HG02943 (cell line): ENCODE measurements at regions not wholly inside any gene's neighbourhood (a gene's known extent, or its start where the extent isn't known, plus 50 kb on each side); places are given as distances from the start of the nearest gene placed in this dataset.

ENCODE experiments used
- ATAC-seq: cut with Tn5 transposase; IDR thresholded peaks from one replicate; pipeline ENCODE4 v1.9.1; 2021; ENCODE audit warnings: mild to moderate bottlenecking, low read depth, moderate library complexity; ENCODE audit not compliant: unreplicated experiment

DNA sequence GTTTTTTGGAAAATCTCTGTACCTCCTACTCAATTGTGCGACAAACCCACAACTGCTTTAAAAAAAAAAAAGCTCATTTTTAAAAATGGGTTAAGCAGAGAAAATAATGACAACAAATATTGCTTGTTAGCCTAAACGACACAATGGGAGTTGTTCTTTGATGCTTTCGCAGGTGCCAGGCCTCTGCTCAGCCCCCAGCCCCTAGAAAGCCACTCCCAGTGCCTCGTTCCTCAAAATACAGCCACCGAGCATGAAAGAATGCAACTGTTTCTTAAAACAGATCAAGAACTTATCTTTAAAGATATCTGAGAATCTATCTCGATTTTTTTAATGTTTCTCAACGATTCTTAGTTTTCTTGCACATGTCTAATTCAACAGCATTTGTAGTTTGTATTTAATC, 85.2 kb upstream of the PFKP start:
- ATAC-seq = no peak

DNA sequence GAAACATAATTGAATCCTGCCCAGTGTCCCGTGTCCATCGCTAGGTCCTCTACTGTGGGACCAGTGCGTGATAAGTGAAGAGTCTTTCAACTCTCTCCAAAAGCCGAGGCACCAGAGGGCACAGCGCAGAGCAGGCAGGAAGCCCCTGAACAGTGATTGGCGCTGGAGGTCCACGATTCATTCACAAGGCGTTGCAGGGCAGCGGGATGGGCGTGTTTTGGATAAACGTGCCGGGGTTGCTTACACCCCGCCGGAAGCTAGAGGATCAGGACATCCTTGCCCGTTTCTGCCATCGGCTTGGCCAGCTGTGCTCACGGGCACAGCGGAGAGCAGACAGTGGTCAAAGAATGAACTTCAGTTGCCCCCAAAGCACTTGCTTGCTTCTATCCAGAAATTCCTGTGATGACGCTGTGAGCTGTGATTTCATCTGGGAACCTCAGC, 86.0 kb upstream of the PFKP start:
- ATAC-seq = no peak

DNA sequence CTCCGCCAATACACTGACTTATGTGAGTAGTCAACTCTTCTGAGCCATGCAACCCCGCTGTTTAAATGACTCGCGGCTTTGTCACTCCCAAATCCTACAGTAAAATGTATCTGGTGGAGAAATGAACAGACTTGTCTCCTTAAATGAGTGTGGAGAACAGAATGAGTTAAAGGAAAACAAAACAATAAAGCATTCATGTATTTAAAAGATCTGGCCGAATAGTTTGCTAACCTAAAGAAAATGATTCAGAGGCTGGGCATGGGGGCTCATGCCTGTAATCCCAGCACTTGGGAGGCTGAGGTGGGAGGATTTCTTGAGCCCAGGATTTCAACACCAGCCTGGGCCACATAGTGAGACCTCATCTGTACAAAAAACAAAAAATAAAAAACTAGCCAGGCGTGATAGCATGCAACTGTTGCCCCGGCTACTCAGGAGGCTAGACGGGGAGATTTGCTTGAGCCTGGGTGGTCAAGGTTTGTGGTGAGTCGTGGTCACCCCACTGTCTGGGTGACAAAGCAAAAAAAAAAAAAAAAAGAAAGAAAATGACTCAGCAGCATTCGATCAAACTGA, 86.5 kb upstream of the PFKP start:
- no peak for ATAC-seq

DNA sequence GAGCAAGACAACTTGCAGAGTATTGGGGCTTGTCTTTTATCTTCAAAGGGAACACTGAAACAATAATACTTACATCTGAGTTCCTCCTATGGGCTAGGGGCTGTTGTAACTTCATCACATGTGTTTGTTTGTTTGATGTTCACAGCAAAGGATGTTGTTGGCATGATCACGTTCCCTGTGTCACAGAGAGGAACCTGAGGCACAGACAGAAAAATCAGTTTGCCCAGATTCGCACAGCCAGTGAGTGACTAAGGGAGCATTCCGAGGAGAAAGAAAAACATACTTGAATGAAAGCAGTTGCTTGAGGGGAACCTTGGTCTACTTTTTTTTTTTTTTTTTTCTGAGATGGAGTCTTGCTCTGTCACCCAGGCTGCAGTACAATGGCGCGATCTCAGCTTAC, 87.2 kb upstream of the PFKP start:
- ATAC-seq = no peak

DNA sequence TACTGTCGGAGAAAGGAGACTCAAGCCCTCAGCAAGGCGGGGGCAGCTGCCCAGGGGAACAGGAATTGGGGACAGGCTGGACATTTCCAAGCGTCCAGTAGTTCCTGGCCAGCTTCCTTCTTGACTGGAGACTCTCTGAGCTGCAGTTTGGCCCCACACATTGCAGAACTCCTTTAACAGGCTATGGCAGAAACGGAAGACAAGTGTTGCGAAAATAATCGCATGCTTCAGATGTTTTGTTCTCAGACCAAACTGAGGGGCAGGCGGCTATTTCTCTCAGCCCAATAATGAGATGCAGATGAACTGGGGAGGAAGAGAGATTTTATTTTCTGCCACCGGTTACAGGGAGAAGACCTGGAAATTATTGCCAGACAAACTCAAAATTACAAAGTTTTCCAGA, 88.0 kb upstream of the PFKP start:
- ATAC-seq = no peak

DNA sequence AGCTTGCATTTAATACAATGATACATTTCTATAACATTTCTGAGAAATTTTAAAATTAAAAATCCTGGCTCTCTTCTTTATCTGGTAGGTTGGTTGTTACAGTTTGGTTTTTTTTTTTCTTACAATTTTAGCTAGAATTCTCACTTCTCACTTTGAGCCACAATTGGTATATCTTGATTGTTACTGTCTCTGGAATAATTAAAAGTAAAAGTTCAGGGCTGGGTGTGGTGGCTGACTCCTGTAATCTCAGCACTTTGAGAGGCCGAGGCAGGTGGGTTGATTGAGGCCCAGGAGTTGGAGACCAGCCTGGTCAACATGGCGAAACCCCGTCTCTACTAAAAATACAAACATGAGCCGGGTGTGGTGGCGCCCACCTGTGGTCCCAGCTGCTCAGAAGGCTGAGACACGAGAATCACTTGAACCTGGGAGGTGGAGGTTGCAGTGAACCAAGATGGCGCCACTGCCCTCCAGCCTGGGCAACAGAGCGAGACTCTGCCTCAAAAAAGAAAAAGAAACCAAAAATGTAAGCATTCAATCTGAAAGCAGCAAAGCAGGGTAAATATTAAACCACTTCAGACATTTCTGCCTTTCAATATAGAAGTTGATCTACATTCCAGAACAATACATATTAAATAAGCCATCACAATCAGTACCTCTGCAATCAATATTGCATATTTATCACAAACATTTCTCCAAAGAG, 88.6 kb upstream of the PFKP start:
- peak; percentile 63 for ATAC-seq

DNA sequence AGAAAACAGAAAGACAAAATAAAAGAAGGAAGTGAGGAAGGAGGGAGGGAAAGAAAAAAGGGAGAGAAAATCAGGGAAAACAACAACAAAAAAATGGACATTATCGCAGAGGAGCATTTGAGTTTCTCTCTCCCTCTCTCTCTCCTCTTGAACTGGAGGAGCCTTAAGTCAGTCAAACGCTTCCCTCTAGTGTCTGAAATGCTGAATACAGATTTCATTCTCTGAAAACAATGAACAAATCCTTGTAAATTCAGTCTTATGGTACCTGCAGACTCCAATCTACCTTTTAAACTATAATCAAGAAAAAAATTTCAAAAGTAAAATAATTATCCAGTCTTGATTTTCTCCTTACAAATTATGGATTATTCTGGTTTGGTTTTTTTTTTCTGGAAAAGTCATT, 89.2 kb upstream of the PFKP start:
- ATAC-seq = peak; percentile 49

DNA sequence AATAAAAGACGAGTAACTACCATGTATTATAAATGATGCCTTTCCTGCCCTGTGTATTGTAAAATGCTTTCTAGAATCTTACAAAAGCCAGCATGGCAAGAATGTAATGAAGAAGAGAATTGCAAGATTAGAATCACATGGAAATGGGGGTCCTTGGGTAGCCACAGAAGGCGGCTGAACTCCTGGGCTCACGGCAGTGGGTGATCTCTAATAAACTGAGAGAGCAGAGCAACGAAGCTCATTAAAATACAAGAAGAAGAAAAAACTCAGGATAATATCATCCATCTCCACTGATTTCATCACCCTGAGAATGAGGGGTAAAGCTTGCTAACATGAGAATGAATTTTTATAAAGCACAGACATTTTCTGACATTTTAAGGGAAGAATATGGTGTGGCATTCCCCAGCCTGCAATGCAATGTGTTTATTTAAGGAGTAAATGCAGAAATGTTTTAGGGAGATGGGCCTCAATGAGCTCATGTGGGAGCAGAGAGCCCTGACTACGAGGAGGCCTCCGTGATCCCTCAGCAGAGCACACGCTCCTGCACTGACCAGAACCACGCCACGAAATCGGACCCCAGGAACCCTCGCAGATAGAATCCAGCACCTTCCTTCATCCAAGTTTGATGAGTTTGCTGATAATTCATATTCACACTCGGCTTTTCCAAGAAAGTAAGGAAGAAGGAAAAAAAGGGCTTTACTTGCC, 92.7 kb upstream of the PFKP start:
- ATAC-seq = no peak

DNA sequence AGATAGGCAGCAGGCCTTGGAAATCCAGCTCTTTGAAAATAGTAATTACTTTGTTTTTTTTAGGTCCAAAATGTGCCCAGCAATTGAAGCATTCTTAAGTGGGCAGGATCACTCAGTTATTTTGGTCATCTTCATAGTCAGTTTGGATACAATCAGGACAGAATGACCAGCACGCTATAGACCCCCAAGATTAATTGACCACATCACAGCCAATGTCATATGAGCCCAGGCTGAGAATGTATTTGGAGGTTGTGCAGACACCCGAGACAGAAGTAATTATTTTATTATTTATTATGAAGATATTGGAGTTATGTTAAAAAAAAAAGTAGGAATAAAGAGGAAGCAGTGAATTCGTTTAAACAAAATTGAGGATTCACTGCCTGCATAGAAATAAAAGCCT, 93.3 kb upstream of the PFKP start:
- ATAC-seq = no peak

DNA sequence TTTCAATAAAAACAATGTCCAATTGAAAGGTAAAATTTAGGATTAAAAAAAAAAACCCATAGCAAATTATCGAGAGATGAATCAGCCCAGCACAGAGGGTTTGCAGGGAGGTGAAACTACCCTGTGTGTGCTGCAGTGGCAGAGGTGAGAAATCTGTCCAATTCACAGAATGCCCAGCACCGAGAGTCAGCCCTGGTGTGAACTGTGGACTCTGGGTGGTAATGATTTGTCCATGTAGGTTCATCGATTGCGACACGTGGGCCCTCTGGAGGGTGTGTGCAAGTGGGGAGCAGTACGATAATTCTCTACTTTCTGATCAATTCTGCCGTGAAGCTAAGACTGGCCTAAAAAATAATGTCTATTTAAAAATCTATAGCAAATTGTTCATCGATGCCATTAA, 94.5 kb upstream of the PFKP start:
- no peak for ATAC-seq

DNA sequence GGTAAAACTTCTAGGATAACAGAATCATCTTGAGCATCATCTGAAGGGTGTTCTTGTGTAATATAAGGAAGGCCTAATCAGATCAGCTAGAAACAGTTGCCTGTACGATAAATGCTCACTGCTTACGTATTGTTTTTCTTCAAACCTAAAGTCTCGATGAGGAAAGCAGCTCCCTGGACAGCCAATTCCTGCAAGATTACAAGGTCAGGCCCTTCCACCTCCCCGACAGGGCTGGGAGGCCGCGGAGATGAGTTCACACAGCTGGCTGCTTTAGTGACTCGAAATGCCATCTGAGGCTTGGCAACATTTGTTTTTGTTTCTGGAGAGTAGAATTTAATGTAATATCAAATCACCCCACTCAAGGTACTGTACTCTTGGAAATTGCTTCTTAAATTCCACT, 95.1 kb upstream of the PFKP start:
- no peak for ATAC-seq

DNA sequence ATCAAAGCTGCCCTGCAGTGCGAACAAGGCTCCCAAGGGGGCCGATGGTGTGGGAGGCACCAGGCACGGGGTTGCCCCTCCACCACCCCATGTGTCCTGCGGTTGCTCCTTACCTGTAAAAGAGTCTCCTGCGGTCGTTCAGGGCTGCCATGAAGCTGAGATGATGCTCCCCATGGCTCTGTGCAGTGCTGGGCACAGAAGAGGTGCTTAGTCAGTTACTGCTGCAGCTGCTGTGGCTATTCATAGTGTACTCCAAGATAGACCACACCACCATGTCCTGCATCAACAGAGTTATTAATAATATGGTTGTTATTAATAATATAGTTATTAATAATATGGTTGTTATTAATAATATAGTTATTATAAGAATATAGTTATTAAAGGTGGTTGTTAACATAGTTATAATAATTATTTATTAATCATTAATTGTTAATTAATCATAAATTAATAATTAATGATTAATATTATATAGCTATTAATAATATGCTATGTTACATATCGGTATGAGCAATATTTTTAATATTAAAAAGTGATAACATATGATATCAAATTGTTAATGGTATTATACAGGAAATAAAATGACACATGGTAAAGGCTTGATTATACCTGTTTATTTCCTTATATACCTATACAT, 97.0 kb upstream of the PFKP start:
- ATAC-seq = no peak

DNA sequence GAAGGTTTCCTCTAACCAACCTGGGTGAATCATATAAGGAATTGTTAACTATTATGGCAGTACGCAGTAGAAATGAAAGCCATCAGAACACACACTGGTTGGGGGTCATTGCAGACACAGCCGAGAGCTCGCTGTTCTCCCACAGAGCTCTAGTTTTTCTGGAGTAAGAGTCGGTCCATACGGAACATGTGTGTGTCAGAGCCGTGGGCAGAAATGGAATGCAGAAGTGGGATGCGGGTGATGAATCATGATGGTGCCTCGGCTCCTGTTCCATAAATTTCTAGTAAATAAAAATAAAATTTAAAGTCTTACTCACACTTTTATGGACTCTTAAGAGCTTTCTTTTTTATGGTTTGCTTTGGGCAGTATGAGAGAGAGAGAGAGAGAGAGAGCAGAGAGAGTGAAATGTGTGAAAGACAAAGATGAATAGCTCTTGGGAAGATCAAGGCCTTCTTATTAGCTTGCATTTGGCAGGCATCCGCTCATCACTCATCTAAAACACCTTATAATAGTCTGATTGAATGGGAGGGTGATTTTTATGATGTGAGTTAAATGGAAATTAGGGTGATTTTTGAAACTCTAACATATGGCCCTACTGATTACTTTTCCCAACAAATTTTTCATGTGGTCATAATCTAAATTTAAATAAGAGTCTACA, 98.8 kb upstream of the PFKP start:
- no peak for ATAC-seq

DNA sequence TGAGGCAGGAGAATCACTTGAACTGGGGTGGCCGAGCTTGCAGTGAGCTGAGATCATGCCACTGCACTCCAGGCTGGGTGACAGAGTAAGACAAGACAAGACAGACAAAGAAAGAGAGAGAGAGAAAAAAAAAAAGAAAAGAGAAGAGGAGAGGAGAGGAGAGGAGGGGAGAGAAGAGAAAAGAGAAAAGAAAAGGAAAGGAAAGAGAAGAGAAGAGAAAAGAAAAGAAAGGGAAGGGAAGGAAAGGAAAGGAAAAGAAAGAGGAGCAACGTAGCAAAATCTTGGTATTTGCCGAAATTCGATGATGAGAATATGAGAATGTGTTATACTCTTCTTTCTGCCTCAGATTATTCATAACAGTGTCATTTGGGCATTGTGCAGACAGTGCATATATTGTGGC, 101.2 kb upstream of the PFKP start:
- no peak for ATAC-seq

DNA sequence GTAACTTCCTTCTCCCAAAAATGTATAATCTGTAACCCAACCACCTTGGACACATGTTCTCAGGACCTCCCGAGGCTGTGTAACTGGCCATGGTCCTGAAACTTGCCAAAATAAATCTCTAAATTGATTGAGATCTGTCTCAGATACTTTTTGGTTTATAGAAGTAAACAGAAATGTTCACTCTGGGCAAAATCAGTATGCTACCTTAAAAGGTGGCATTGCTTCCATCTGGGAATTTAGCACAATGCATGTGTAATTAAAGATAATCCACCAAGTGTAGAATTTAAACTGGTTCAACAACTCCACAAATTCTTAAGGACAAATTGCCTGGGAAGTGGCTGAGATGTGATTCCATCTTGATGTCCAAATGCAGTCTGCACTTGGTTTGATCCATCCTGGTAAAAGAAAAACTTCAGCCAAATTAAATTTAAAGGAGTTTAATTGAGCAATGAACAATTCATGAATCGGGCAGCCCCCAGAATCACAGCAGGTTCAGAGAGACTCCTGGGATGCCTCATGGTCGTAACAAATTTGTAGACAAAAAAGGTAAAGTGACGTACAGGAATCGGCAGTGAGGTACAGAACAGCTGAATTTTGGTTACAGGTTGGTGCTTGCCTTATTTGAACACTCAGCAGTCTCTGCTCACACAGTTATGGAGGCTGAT, 102.6 kb upstream of the PFKP start:
- no peak for ATAC-seq

DNA sequence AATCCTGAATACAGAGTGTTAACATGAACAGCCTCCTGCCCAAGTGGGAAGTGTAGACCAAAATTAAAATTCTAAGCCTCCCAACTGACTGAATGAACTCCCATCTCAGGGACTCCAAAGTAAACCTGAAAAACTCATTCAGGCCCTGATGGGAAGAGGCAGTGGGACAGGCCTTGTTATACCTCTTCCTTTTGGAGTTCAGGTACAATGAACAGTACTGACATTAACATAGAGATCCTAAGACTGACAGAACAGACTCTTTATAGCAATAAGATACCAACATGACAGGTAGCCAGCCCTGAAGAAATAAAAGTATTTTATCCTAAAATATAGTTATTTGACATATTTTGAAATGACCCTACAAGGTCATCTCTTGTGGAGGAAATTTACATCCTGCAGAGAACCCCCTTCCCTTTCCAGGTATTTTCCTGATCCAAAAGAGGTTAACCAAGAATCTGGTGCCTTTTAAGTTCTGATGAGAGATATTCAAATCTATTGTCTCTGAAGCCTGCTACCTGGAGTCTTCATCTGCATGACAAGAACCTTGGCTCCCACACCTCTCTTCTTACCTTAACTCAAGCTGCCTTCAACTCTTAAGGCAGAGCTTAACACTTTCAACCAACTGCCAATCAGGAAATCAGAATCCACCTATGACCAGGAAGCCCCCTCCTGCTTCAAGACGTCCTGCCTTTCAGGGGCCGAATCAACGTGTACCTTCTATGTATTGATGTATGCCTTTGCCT, 103.3 kb upstream of the PFKP start:
- ATAC-seq = no peak

DNA sequence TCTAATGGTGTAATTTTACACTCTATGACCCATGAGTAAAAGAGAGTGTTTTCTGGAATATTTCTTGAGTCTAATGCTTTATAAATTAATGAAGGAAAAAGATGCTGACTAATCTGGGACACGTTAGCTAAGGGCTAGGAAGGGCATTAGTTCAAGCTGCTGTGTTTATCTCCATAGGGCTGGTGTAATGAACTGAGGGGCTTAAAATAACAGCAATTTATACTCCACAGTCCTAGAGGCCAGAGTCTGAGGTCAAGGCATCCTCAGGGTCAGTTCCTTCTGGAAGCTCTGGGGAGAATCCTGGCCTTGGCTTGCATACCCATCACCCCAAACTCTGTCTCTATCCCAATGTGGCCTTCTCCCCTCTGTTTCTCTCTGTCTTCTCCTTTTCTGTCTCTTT, 105.2 kb upstream of the PFKP start:
- no peak for ATAC-seq

DNA sequence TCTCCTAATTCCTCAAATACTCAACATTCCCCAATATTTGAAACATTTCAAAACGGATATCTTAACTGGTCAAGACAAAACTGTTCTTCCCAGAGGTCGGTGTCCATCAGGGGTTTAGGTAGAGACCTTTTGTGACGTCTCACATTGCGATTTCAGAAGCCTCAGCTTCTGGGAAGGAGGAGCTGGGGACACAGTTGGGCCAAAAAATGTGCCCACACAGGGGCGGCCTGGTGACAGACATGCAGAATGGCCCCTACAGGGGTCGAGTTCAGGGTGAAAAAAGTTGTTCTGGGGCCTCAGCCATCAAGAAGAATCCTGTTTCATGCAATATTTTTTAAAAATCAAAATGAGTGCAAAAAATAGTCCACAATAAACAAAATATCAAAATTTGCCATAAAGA, 108.7 kb upstream of the PFKP start:
- ATAC-seq = no peak

DNA sequence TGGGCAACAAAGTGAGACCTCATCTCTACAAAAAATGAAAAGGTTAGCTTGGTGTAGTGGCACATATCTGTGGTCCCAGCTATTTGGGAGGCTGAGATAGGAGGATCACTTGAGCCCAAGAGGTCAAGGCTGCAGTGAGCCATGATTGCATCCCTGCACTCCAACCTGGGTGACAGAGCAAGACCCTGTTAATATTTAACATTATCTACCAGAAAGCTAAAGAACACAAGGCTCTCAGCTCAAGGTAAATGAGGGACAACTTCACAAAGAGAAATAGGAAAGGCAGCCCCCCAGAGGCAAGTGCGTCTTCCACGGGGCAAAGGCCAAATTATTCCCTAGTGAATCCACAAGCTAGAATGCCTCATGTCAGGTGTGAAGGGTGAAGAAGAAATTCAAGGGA, 109.6 kb upstream of the PFKP start:
- no peak for ATAC-seq

DNA sequence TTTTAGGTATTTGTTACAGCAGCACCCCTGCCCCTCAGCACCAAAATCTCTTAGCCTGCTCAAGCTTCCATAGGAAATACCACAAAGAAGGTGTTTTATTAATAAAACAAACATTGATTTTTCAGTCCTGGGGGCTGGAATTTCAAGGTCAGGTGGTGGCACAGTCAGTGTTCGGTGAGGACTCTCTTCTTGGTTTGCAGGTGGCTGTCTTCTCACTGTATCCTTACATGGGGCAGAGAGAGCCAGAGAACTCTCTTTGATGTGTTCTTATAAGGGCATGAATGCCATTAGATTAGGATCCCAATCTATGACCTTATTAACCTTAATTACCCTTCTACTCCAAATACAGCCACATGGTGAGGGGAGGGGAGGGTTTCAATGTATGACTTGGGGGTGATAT, 112.3 kb upstream of the PFKP start:
- ATAC-seq = no peak
